SW480 (cell line): ENCODE measurements at regions not wholly inside any gene's neighbourhood (a gene's known extent, or its start where the extent isn't known, plus 50 kb on each side); places are given as distances from the start of the nearest gene placed in this dataset.
"Not testable (repeated sequence)": the region's sequence is repeated elsewhere in the genome, so short reads cannot be mapped to it uniquely, and the experiment has no call there.

Source experiments
- DNase-seq: peaks from one replicate; pipeline ENCODE4 v3.0.0-alpha.2; 2016; ENCODE audit warnings: low spot score

DNA sequence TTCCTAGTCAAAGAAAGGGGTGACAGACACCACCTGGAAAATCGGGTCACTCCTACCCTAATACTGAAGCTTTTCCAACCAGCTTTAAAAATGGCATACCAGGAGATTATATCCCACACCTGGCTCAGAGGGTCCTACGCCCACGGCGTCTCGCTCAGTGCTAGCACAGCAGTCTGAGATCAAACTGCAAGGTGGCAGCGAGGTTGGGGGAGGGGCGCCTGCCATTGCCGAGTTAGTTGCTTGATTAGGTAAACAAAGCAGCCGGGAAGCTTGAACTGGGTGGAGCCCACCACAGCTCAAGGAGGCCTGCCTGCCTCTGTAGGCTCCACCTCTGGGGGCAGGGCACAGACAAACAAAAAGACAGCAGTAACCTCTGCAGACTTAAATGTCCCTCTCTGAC, 127.1 kb downstream of the NXPE2 start:
- DNase-seq = not testable (repeated sequence)

DNA sequence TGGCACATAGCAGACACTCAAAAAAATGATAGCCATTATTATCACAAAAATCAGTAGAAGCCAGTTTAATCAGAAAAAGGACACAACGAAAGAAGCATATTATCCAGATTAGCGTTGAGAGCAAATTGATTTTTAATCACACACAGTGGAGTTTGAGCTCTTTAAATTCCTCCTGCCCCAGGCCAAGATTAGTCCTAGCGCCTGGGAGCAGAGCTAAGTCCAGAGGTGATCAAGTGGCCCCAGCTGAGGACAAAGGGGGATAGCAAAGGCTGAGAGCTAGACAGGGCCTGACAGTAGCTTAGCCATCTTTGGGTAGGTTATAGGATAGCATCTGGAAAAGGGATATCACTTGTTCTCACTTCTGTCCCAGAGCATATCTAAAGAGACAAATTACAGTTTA, 133.6 kb downstream of the NXPE2 start:
- no peak for DNase-seq

DNA sequence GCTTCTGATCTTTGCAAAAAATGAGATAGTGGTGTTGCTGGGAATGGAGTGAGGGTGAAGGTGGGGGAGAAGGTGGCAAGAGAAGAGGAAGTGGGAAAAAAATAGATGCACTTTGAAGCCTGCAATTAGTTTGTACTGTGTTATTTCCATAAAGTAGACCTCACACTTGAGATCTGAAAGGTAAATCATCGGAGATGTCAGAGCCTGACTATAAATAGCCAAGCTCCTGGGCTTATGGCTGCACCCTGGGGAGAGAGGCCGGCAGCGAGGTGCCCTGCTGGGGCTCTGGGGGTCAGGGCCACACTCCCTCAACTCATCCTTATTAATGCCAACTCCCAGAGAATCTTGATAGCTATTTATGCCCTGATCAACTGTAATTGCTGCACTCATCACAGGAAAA, 134.4 kb downstream of the NXPE2 start:
- no peak for DNase-seq

DNA sequence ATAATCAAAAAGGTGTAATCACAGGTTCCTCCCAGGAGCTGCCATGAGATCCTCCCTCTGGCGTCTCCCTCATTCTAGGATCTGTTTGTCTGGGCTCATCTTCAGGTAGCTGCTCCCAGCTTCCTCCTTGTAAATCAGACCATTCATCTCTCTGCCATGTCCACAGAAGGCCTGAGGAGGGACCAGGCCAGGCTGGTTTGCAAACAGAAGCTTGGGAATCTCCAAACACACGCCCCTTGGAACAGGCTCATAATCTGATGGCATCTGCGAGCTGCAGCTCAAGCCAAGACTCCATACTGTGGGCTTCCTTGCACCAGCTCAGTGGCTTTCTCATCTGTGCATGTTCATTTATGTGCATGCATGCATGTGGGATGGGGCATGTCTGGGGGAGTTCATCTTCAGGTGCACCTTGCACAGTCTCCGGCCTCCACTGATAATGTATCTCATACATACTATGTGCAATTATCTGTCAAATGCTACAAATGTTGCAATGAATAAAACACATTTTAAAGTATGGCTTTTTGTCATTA, 134.9 kb downstream of the NXPE2 start:
- DNase-seq = no peak

DNA sequence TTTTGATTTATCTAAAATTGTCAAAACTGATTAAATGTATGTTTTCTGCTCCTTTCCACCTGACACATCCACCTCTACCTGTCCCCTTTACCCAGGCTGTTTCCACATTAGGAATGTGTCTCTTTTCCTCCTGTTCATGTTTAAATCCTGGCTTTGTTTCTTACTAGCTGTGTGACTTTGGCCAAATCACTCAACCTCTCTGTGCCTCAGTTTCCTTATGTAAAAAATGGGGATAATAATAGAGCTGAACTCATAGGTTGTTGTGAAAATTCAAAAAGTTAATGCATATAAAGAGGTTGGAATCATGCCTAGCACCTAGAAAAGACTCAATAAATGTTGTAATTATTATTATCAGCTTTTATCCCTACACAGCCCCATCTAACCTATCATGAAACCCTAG, 136.8 kb downstream of the NXPE2 start:
- DNase-seq = no peak

DNA sequence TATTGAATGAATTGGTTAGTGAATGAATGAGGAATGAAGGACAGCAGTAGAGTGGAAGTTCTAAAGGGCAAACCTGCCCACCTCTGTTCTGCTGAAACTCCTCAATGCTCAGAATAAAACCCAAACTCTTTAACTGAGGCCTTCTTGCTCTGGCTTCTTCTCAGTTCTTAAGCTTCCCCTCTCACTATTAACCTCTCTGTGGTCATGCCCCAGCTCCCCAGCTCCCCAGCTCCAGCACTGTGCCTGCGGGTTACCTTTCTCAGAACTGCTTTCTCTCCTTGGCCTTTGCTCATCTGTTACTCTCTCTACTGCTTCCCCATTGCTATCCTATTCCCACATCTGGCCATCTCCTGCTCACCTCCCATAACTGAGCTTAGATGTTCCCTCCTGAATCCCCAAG, 137.4 kb downstream of the NXPE2 start:
- DNase-seq = no peak

DNA sequence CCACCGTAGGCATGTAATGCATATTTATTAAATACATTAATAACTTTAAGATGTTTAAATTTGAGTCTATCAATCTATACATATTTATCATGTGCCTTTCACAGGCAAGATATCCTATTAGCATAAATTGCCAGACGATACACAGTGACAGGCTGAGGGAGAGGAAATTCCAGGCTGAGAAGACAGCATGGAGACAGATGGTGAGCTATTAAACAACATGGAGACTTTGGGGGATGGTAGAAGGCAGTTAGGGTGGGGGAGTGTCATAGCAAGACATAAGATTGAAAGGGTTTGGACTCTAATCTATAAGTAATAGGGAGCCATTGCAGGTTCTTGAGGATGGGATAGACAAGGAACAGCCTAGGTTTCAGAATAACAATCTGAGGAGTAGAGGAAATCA, 138.5 kb downstream of the NXPE2 start:
- DNase-seq = no peak

DNA sequence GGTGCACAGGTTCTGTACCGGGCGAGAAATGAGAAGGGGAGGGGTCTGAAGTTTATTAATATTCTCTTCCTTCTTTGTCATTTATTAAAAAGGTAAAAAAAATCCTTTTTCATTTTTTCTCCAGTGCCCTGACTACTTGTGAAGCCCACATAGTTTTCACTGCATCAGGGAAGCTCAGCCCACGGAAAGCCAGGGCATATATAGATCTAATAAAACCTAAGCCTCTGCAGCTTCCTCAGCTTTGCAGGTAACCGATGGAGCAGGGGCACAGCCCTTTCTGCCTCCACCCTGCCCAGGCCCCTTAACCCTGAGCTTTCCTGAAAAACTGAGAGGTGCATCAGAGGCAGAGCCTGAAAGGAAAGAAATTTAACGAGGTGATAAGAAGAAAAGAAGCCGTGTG, 140.1 kb downstream of the NXPE2 start:
- no peak for DNase-seq

DNA sequence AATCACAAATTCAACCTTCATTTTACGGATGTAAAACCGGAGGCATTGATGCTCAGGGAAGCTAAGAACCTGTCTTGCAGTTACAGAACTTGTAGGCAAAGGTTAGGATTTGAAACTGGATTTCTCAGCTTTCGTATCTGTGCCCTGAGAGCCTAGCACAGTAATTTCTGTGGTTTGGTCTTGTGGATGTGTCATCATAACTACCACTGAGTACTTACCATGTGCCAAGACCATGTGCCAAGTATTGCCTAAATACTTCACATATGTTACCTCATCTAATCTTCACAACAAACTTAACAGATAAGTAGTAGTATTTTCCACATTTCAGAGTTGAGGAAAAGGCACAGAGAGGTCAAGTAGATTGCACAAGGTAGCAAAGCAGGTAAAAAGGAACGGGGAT, 140.7 kb downstream of the NXPE2 start:
- DNase-seq = no peak

DNA sequence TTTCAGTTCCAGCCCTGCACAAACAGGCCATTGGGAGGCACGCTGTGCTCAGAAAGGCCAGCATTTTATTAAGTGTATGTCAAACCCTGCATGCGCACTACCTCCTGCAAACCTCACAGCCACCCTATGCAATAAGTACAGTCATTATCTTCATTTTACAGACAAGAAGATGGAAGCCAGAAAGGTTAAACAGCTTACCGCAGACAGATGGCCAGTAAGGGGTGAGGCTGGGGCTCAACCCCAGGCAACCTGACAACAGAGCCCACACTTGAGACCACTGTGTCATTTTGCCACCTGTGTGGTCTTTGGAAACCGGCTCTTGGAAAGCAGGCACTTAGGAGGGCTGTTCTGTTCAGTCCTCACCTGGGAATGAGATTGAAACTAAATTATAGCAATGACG, 142.3 kb downstream of the NXPE2 start:
- no peak for DNase-seq

DNA sequence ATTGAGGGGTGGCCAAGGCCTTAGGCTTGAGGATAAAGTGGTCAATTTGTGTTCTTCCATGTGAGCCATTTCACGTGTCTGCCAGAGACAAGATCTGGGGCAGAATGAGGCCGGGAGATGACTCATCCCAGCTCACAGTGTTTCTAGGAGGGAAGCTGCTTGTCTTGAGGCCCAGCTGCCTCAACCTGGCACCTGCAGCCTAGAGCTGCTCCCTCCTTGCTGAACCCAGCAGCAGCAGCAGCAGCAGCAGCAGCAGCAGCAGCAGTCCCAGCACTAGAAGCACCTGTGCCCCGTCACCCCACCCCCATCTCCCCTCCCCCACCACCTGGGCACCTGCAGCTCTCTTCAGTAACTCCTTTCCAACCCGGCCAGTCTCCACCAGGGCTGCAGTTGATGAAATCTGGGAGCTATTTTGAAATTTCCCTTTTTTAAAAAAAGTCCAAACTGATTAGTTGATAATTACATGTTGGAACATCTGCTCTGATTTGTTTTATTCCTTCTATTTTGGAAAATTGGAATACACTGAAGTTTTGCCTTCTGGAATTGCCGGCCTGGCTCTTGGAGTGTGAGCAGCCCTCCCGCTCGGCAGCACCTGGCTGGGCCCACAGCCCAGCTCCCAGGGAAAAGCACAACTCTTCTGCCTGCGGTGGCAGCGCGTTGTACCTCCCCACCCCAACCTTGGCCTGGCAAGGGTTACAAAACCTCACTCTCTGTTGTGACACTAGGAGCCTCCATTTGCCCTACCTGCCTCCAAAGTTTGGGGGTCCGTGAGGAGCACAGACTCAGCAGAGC, 143.5 kb downstream of the NXPE2 start:
- peak; percentile 23 for DNase-seq

DNA sequence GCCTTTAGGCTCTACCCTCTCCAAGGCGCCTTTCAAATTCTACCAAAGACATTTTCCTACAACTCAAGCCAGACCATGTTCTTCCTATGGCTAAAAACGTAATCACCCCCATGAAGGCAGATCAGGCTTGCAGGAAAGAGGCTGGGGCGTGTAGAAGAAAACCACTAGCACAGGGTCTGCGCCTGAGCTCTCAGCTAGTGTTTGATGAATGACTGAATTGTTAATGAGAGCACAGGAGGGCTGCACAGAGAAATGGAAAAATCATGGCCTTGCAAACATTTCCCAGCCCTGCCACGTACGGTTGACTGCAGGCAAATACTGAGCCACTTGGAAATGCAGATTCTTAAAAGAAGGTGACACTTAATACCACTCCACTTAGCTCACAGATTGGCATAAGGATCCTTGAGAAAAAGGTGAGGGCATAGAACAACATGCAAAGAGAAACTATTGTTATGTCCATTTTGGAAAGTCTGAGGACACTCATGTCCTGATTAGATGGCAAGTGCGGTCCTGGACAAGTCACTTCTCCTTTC, 148.6 kb downstream of the NXPE2 start:
- DNase-seq = no peak

DNA sequence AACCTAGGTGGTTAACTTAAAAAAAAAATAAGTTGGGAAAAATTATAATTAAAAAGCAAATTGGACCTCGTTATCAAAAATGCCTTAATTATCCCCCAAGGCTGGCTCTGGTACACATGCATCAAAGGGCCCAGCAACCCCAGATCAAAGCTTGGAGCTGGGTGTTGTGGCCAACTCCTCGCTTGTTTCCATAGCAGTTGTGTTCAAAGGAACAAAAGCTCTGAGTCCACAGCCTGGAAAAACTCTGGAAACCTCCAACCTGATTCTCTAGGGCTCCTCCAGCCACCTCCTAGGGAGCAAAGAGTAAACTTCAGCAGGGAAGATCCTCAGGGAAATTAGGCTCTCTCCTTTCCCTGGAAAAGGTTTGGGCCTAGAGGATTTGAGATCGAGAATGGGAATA, 149.4 kb downstream of the NXPE2 start:
- no peak for DNase-seq

DNA sequence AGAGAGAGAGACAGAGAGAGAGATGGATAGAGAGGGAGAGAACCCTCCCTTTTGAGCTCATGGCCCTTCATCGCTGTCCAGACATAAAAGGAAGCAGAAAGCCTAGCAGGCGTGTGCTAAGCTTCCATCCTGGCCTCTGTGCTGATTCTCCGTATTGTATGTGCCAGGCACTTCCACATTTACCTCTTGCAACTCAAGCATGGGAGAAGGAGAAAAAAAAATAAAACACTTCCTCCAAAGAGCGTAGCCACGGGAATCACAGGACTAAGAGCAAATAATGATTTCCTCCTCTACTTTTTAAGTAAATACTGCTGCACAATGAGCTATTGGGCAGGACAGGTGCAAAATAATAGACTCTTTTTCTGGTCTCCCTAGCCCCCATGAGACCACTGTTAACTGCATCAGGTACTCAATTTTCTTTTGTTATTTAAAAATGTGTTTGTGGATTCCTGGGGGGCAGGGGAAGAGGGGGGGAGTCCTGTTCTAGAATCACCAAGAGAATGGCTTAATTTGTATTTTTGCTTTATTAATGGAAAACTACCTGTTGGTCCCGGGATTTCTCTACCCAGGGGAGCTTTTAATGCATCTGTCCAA, 154.3 kb downstream of the NXPE2 start:
- DNase-seq = no peak

DNA sequence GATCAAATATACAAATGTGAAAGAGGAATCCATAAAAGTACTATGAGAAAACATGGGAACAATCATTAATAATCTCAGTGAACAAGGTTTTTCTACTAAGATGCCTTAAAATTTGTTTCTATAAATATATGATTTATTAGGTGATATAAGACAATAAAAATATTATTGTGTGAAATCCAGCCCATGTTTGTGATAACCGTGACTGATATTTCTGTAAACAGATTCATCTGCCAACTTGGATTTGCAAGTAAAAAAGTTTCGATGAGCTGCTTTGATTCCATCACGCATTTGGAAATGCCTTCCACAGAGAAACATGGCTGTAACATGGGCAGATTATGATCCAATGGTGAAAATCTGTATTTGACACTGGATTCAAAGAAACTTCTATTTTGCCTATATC, 157.8 kb downstream of the NXPE2 start:
- no peak for DNase-seq

DNA sequence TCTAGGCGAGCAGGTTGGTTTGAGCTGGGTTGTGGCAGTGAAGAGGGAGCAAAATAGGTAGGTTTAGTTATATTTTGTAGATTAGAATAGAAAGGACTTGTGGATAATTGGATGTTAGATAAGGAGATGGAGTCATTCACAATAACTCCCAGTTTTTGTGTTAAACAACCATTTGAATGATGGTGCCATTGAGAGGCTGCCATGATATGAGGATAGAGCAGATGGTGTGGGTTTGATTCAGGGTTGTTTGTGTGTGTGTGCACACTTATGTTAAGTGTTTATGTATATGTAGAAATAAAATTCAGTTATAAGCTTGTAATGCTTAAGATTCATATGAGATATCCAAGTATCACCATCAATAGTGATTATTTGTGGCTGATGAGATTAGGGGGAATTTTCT, 166.6 kb downstream of the NXPE2 start:
- DNase-seq = no peak

DNA sequence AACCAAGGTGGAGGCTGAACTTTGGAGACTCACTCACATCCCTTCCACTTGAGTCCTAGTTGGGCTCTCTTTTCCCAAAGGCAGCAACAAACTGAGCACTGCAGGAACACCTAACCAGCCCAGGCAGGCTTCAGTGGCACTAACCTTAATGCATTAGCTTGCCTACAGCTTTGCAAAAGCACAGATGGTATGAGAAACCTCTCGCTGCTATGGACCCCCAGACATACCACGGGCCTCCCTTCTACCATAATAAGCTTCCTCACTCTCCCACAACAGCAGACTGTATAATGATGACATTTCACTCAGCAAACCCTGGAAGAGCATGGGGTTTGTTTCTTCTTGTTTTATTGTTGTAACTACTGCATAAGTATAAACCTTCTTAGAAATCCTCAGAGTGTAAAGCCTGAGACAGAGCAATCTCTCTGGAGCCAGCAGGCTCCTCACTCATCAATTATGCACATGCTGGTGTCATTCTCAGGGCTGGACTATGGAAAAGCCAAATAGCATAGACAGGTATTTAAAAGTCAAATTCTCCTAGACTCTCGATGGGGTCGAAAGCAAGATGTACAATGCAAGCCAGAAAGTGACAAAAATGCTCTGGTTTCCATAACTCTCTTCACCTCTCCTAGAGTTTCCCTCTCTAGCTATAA, 167.6 kb downstream of the NXPE2 start:
- DNase-seq = no peak

DNA sequence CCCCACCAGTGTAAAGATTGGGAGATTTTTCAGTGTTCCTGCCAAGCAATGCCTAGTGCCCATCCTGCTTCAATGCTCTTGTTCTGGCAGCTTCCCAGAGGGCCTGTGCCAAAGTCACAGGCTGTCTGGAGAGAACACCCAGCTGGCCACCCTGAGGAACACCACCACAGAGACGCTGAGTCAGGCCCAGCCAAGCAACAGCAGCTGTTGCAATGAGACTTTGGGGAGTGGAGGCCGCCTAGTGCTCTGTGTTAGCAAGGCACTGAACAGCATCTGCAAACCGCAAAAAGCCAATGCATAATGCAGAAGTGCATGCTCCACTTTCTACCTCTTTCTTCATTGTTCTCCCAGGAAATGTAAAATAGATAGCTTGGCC, 168.1 kb downstream of the NXPE2 start:
- no peak for DNase-seq

DNA sequence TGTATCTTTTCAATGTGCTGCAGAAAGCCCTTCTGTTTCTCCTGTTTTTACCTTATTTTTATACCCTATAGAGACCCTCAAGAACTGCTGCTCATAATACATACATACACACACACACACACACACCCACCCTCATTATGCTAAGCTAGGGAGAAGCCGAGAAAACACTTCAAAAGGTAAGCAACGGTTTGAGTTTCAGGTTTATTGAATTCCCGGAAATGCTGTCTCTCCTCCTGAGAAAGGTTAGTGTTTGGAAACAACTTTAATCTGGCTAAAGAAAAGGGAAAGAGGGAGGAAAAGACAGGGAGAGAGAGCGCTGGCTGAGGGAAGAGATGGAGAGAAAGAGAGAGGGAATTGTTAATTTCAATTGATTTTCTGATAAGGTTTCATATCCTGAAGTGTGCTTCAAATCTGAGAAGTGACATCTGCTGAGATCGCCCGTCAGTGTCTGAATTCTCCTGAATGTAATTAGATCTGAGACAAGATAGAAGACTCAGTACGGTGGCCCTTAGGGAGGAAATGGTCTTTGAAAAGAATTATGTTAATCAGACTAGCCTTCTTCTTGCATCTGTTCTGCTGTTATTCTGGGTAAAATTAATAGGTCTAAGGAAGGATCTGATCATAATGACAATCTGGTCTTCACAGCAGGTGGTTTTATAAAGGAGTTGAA, 169.1 kb downstream of the NXPE2 start:
- DNase-seq = no peak

DNA sequence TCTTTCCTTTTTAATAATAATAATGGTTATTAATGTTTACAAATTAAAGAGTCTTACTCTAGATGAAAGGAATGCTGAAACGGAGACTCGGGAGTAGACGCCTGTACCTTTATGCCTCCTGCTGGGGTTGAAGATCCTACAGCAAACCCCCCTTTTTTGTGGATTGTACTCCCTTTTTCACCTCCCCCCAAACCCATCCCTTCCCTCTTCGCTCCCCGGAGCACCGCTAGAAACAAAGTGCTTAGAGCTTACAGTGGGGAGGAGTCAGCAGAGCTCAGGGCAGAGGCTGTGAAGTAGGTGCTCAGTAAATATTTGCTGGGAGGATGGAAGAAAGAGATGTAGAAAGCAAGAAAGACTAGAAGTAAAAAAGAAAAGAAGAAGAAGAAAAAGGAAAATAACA, 169.7 kb downstream of the NXPE2 start:
- no peak for DNase-seq

DNA sequence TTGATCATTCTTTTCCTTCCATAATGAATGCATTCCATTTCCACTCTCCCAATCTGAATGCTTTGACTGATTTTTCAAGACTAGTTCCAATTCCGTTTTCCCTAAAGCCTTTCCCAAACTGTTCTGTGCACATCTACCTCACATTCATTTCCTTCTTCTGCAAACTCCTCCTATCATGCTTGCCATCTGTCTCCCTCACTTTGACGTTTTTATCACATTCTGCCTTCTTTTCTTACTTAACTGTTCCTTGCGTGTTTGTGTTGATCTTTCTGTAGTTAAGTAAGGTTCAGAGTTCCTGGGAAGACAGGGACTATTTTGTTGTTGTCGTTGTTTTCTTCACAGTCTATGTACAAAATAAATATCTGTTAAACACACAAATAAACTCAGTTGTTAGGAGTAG, 179.0 kb downstream of the NXPE2 start:
- no peak for DNase-seq

DNA sequence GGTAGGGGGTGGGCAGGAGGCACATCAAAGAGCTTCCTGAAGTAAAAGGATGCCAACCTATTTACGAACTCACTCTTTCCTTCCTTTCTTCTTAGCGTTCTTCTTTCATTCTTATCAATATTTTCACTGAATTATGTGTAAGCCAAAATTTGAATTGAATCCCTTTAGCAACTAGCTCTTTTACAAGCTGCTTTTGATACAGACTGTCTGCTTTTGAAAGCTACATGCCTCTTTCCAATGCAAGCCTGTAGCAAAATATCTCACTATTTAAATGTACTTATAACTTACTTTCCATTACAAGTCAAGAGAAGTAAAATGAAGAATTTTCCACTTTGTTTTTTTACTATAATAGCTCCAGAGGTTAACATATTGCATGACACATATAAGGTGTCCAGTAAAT, 186.6 kb downstream of the NXPE2 start:
- DNase-seq = no peak

DNA sequence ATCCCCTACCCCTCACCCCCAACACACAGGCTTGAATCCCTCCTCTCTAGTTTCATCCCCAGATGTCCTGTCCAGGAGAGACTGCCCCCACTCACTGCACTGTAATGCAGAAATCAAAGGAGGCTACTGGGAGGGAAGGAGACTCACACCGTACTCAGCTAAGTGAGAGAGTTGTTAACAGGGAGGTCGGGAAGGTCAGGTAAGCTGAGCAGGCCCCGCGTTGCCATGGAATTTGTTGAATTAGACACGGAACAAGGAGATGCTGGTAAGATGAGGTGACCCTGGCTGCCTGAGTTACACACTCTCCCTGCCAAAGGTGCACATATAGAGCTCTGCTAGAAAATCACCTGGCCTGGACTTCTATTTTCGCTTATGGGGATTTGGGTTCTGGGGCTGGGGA, 197.9 kb downstream of the NXPE2 start:
- no peak for DNase-seq
